OCI-LY1 (cell line): ENCODE measurements at regions not wholly inside any gene's neighbourhood (a gene's known extent, or its start where the extent isn't known, plus 50 kb on each side); places are given as distances from the start of the nearest gene placed in this dataset.

Experiments
- CTCF ChIP-seq: fragments of 200-600 bp; sonication (generic), shearing (Covaris generic); IDR thresholded peaks from 2 replicates; pipeline ENCODE4 v1.5.1; 2017; ENCODE audit warnings: mild to moderate bottlenecking, antibody characterized with exemption, low read length, moderate library complexity, mixed read lengths
- EZH2 ChIP-seq: fragments of 200-600 bp; sonication (generic), shearing (Covaris generic); IDR thresholded peaks from 2 replicates; pipeline ENCODE4 v1.8.0; 2017; ENCODE audit warnings: borderline replicate concordance, mixed run types, mild to moderate bottlenecking, antibody characterized with exemption, low read length, moderate library complexity, mixed read lengths

- no peak for TF ChIP-seq CTCF
- no peak for TF ChIP-seq EZH2
These were observed 181.1 kb downstream of the PTPN11 start for GRCh38 chr12:112599871-112600270.
